GM12878 (cell line): ENCODE measurements at regions not wholly inside any gene's neighbourhood (a gene's known extent, or its start where the extent isn't known, plus 50 kb on each side); places are given as distances from the start of the nearest gene placed in this dataset.

Experiments used
- CHD2 ChIP-seq: IDR thresholded peaks from 2 replicates; pipeline ENCODE4 v1.6.1; 2011; ENCODE audit warnings: low read depth, low read length, improper control_type of control experiment, borderline replicate concordance
- CTCF ChIP-seq, 3 experiments: IDR thresholded peaks in 2 of 3; conservative IDR thresholded peaks in 1 of 3; 2 replicates each; pipeline ENCODE4 v1.5.1; 2011; ENCODE audit warnings: low read depth in 3 of 3, low read length in 3 of 3, mild to moderate bottlenecking in 3 of 3, control low read depth in 2 of 3, moderate library complexity in 2 of 3, inconsistent platforms in 1 of 3, mixed read lengths in 1 of 3; ENCODE audit not compliant: control insufficient read depth in 2 of 3, insufficient read depth in 1 of 3; ENCODE audit errors: extremely low read depth in 1 of 3
- EP300 ChIP-seq, 2 experiments: fragments of 150-350 bp in 1 of 2; IDR thresholded peaks; 2 replicates each; pipeline ENCODE4 v1.6.1; 2011 to 2012; ENCODE audit warnings: low read depth in 2 of 2, low read length in 2 of 2, borderline replicate concordance in 1 of 2, improper control_type of control experiment in 1 of 2, inconsistent platforms in 1 of 2; ENCODE audit not compliant: control insufficient read depth in 1 of 2

- TF ChIP-seq EP300 (IDR thresholded peaks at IDR 0.05; ENCODE audit: borderline replicate concordance in 1 of 2, control insufficient read depth in 1 of 2, low read depth in 2 of 2, low read length in 2 of 2), result no peak
- no peak for TF ChIP-seq CTCF (IDR thresholded peaks at IDR 0.05 in 2 of 3, conservative IDR thresholded peaks at IDR 0.05 in 1 of 3; ENCODE audit: control insufficient read depth in 2 of 3, extremely low read depth in 1 of 3, insufficient read depth in 1 of 3, low read depth in 3 of 3, low read length in 3 of 3)
- no peak for TF ChIP-seq CHD2
These were observed 120.8 kb downstream of the CEBPB start for GRCh38 chr20:50311308-50312001.
